AG08396 (cell line): ENCODE measurements at regions not wholly inside any gene's neighbourhood (a gene's known extent, or its start where the extent isn't known, plus 50 kb on each side); places are given as distances from the start of the nearest gene placed in this dataset.
"Not testable (repeated sequence)": the region's sequence is repeated elsewhere in the genome, so short reads cannot be mapped to it uniquely, and the experiment has no call there.

Source experiments
- DNase-seq: peaks from one replicate; pipeline ENCODE4 v3.0.0; 2012; ENCODE audit warnings: low spot score, mixed read lengths

DNA sequence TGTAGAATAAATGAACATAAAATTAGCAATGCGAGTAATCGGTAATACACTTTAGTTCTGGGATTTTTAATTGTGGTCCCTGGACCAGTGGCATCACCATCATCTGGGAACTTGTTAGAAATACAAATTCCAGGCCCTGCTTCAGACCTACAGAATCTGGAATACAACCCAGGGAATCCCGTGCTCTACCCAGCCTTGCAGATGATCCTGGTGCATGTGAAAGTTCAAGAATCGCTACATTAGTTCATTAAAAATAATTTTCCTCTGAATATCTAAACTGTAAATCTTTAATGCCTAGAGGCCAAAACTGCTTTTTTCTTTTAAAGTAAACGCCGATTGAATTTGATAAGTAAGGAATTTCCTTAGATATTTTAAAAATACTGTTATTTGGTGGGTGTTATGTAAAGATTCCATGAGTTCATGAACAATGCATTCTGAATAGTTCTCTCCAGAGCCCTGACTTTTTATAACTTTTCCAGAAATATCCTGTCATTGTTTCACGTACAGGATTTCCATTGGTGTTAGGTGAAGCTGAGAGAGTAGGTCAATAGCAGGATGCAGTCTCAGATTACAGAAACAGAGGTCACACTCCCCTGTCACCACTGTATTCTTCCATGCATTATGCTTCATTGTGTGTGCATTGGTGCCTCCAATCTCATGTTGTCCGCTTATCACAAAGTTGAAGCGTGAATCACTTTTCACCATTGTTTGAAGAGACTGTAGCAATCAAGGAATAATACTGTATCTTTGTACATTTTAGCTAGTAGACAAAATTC, 596.5 kb upstream of the KLF12 start:
- DNase-seq = no peak

DNA sequence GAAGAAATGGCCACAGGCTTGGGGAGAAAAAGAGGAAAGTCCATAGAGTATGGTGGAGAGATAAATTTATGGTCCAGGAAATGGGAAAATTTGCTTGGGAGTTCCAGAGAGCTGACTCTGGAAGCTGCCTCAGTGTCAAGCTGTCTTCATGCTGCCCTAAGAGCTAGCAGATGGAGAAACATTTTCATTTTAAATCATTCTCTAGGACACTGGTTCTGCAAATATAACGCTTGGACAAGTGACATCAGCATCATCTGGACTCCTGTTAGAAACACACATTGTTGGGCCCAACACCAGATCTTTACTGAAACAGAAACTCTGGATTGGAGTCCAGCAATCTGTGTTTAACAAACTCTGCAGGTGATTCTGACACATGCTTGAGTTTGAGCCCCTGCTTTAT, 592.0 kb upstream of the KLF12 start:
- no peak for DNase-seq

- not testable (repeated sequence) for DNase-seq
Measured at GRCh38 chr13:74718232-74718842, 584.1 kb upstream of the KLF12 start.

DNA sequence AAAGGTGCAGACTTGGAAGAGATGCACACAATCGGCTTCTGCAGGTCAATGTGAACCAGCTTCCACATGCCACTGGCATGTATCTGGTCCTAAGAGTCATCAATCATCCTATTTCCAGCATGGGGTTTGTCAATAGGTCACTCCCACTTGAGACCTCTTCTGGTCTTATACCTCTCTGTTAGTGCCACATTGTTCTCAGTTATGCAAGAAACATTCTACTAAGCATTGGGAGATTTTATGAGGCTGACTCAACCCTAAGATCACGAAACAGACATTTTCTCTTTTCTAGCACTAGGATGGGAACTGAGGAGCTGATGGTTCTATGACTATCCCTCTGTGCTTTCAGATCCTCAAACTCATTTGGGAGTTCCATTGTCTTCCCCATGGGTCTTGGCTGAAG, 581.5 kb upstream of the KLF12 start:
- no peak for DNase-seq

- DNase-seq = no peak
Measured at GRCh38 chr13:74710006-74710405, 575.8 kb upstream of the KLF12 start.

DNA sequence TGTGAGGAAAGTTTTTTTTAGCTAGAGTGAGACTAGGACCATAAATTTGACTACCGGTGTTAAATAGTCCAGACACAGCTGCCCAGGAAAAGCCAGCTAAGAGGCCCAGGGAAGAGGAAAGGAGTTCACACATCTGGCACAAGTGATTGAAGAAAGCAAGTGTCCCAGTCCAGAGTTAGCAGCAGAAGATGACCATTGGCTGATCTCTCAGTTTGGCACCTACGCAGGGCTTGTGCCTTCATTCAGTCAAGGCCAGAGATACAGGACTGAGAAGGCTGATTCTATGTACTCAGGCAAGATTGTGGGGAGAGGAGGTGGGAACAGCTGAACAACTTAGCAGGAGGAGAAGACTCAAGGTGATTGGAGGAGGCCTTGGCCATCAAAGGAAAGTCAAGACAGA, 575.0 kb upstream of the KLF12 start:
- no peak for DNase-seq

DNA sequence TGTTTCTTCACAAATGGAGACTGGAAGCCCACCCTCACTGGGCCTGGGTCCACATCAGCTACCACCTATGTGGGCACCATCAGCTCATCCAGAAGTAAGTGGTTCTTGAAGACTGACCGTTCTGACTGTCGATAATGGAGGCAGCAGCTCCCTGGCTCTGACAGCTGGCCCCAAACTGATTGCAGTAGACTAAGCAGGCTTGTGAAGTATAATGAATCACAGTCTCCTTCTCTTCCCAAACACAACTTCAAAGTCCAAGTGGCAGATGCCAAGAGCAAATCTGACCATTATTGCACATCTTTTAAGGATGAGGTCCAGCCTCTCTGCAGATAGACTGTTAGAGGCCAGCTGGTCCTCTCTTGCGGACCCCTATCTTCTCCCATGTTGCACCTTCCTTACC, 574.4 kb upstream of the KLF12 start:
- DNase-seq = no peak

DNA sequence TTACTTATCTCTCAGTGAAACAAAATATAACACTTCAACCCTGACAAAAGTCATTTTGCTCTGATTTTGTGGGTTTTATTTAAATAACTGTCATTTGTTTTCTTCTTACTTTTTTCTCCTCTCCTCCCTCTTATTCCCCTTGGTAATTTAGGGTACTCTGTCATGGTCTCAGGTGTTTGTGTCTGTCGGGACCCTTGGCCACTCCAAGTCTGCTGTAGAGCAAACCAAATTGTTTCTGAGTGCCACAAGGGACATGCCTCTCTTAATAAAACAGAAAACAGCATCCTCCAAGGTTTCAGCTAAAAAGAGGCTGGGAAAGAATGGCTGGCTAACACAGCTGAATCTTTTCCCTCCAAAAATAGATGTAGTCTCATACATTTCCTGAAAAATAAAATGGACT, 573.1 kb upstream of the KLF12 start:
- no peak for DNase-seq

DNA sequence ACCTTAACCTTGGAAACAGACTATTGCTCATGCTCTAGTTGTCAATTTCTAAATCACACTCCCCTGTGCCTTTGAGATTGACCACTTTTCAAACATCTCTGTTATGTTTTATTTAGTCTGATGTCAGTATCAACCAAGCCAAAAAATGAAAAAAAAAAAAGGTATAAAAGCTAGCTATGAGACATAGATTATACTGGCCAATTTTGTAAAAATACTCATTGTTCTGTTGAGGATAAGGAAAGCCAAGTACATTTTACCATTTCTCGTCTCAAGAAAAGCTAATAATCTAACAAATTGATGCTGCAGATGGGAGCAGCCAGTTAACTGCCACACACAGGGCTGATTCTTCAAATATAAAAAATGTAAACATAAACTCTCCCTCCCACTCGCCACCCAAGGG, 572.6 kb upstream of the KLF12 start:
- DNase-seq = no peak

GRCh38 chr13:74705438-74705837, 571.2 kb upstream of the KLF12 start:
- no peak for DNase-seq

GRCh38 chr13:74703855-74704387, 569.7 kb upstream of the KLF12 start:
- DNase-seq = no peak

DNA sequence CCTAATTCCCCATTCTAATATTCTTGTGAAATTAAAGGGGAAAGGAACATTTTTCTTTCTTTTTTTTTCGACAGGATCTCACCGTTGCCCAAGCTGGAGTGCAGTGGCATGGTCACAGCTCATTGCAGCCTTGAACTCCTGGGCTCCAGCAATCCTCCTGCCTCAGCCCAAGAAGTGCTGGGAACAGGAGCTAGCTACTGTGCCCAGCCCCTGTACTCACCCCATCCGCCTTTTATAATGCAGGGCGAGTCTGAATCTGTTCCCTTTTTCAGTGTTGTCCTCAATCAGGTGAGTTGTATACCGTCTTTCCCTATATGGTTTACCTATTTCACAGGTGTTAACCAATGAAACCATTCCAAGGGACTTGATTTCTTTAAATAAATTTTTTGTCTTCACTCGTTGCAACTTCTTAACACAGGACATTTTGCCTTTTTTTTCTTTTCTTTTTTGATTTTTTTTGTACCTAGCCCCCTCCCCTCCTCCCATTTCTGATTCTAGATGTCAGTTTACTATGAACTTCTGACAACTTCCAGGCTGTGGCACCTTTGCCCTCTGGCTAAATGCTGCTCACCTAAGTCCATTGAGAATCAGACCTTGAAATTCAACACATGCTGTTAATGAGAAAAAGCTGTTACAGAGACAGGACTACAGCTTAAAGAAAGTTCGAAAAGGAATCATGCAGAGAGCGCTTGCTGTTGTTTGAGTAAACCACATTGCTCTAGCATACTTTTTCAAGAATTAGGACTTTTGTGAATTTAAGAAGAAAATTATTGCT, 562.1 kb upstream of the KLF12 start:
- no peak for DNase-seq

DNA sequence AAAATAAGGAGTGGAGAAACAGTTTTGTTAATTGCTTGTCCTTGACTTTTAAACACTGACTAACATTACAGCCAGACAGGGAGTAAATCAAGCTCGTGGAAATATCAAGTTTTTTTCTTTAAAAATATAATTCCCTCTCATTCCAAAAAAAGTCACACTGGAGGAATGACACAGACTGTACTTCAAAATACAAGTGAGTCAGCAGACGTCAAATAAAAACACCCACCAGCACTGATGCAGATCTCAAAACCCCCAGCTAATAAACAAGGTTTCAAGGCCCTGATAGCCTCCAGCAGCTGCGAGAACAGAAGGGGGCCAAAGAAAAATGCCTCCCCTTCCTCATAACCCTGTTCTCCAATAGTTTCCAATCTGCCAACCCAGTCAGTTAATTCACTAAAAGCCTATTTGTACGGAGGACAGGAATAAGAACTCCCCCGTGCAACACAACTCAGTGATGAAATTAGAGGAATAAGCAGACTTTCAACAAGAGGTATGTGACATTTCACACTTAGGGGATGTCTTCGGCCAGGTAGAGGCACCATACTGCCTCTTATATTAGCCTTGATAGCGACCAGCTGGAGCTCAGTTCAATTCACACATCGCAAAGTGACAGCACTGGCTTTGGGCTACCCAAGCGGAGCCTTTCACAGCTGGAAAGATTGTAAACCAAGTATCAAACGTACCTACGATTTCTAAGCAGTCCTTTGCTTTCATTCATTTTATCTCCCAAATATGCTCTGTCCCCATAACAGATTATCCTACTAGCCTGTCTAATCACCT, 561.0 kb upstream of the KLF12 start:
- DNase-seq = no peak

GRCh38 chr13:74687442-74688182, 553.4 kb upstream of the KLF12 start:
- no peak for DNase-seq

DNA sequence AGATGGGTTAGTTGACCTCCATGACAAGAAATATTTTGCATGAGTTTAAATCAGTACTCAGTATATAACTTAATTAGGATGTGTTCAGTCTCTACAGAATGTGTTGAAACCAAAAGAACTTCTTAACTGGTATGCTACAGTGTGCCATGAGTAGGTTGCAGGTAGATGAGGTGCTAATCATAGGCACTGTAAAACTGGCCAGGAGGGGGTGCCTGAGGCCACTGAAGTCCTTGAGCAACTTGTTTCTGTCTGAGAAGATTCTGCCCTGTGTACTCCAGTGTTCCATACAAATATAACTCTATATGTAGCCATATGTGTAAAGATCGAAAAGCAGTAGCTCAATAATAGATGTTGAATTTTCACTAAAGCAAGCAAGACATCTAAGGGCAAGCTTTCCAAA, 549.2 kb upstream of the KLF12 start:
- DNase-seq = no peak

GRCh38 chr13:74682746-74683145, 548.5 kb upstream of the KLF12 start:
- no peak for DNase-seq

DNA sequence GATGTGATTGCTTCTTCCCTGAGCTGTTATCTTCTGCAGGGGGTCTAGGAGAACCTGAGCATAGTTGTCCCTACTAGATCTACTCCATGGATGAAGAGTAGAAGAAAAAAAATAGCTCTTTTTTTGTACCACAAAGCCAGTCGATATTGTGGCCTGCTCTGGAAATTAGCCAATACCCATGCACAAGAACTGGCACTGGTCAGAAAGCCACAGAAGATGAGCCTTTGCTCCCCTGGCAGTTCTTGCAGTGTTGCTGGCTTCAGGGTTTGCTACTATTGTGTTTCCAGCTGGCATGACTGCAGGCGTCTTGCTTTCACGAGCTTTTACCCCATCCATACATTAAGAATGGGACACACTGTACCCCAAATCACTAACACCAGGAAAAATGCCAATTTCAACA, 547.7 kb upstream of the KLF12 start:
- no peak for DNase-seq

DNA sequence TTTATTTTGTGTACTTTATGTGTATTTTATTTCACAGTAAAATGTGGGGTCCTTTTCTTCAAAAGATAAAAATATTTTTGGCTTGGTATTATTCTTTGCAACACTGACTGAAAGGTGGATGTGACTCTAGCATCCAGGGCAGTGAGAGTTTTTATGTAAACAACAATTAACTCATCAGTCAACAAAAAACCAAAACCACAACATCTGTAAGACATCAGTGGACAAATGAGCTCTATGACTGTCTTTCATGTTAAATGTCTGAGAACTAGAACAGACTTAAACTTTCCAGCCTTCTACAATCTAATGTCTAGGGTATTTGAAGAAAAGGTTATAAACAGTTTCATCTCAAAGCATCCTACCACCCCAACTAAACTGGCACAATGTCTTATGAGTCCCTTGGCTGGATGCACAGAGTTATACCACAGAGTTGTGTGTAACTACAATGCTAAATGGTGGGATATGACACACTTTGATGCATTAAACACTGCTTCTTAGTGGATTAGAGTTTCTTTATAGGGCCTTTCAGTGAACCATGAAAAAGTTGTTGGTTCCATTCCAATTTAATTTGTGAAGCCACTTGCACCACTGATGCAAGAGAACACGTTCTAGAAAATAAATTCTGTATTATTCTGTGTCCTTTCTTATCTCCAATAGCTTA, 544.2 kb upstream of the KLF12 start:
- no peak for DNase-seq

GRCh38 chr13:74675972-74676371, 541.8 kb upstream of the KLF12 start:
- no peak for DNase-seq

GRCh38 chr13:74675182-74675581, 541.0 kb upstream of the KLF12 start:
- no peak for DNase-seq

GRCh38 chr13:74674720-74675119, 540.5 kb upstream of the KLF12 start:
- no peak for DNase-seq
